IMR-90 (cell line): ENCODE measurements at regions not wholly inside any gene's neighbourhood (a gene's known extent, or its start where the extent isn't known, plus 50 kb on each side); places are given as distances from the start of the nearest gene placed in this dataset.
"Not testable (repeated sequence)": the region's sequence is repeated elsewhere in the genome, so short reads cannot be mapped to it uniquely, and the experiment has no call there.

Experiments
- CTCF ChIP-seq: conservative IDR thresholded peaks from 2 replicates; pipeline ENCODE4 v1.5.1; 2012; ENCODE audit warnings: mild to moderate bottlenecking, low read depth, low read length, improper control_type of control experiment
- ELK1 ChIP-seq: fragments of 150-350 bp; IDR thresholded peaks from 2 replicates; pipeline ENCODE4 v1.6.1; 2016; ENCODE audit warnings: low read depth, mild to moderate bottlenecking, low read length, moderate library complexity, borderline replicate concordance
- MAFK ChIP-seq: IDR thresholded peaks from 2 replicates; pipeline ENCODE4 v1.6.1; 2012; ENCODE audit warnings: low read depth, low read length, improper control_type of control experiment
- MXI1 ChIP-seq: IDR thresholded peaks from 2 replicates; pipeline ENCODE4 v1.6.1; 2012; ENCODE audit warnings: low read depth, mild to moderate bottlenecking, low read length, moderate library complexity, borderline replicate concordance
- NFE2L2 ChIP-seq: fragments of 150-350 bp; IDR thresholded peaks from 2 replicates; pipeline ENCODE4 v1.6.1; 2016; ENCODE audit warnings: low read depth, mild to moderate bottlenecking, low read length
- POLR2A ChIP-seq: IDR thresholded peaks from 2 replicates; pipeline ENCODE4 v1.6.1; 2012; ENCODE audit warnings: mild to moderate bottlenecking, low read depth, low read length
- RFX5 ChIP-seq: IDR thresholded peaks from 2 replicates; pipeline ENCODE4 v1.8.0; 2012; ENCODE audit warnings: low read depth, mild to moderate bottlenecking, low read length, moderate library complexity

DNA sequence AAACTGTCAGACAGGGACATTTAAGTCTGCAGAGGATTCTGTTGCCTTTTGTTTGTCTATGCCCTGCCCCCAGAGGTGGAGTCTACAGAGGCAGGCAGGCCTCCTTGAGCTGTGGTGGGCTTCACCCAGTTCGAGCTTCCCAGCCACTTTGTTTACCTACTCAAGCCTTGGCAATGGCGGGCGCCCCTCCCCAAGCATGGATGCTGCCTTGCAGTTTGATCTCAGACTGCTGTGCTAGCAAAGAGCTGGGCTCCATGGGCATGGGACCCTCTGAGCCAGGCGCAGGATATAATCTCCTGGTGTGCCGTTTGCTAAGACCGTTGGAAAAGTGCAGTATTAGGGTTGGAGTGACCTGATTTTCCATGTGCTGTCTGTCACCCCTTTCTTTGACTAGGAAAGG lies 734.9 kb downstream of the TENT5A start:
- TF ChIP-seq CTCF, POLR2A, MAFK, ELK1, RFX5, MXI1, NFE2L2: not testable (repeated sequence)
